HG03342 (cell line): ENCODE measurements at regions not wholly inside any gene's neighbourhood (a gene's known extent, or its start where the extent isn't known, plus 50 kb on each side); places are given as distances from the start of the nearest gene placed in this dataset.

Experiments used
- ATAC-seq: cut with Tn5 transposase; IDR thresholded peaks from one replicate; pipeline ENCODE4 v1.9.1; 2021; ENCODE audit warnings: mild to moderate bottlenecking, moderate library complexity; ENCODE audit not compliant: unreplicated experiment

DNA sequence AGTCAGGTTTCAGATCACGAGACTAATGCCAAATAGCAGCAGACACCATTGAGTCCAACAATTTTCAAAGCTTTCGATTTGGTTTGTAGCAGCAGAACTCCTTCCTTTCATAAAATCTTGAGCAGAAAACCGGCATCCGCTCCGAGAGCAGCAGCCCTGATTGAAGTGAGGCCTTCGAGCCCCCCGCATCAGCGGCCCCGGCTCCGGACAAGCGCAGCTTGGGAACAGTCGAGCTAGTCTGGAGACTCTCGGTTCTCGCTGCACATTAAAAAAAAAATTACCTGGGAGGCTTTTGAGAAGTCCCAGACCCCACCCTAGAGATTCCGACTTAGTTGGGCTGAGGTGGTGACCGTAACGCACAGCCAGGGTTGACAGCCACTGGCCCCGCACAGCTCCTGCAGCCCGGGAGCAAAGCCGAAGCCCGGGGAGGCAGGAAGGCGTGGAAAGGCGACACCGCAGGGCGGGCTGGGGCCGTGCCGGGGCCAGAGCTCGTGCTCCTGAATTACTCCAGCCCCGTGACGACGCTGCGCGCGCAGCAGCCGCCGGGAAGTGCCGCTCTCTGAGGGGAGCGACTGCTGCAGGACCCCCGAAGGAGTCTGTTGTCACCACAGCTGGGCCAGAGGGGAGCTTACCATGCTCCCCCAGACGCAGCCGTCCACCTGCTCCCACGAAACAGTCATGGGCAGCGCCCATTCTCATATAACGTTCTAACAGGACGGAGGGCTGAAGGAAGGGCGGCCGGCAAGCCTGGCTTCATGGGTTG, 57.8 kb downstream of the SPATA19 start:
- ATAC-seq = no peak

DNA sequence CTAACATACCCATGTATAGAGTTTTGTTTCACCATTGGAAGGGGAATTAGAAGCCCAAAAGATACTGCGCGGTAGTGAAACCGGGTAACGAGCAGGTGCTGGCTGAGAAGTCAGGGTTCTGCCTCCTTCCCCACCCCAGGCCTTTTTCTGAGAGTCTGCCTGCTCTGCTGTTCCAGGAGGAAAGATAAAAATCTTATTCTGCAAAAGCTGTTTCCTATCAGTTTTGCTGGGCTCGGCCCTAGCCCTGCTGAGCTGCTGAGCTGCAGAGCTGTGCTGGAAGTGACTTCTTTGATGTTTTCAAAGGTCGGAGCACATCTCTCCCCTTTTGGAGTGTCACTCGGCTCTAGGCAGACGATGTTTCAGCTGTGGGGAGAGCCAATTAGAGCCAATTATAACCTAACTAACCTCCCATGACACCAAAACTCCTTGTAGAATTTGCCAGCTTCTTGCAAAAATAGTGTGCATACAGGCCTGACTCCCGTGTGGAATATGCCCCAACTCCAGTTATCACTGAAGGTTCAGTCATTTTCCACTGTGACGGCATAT, 59.4 kb downstream of the SPATA19 start:
- ATAC-seq = no peak

DNA sequence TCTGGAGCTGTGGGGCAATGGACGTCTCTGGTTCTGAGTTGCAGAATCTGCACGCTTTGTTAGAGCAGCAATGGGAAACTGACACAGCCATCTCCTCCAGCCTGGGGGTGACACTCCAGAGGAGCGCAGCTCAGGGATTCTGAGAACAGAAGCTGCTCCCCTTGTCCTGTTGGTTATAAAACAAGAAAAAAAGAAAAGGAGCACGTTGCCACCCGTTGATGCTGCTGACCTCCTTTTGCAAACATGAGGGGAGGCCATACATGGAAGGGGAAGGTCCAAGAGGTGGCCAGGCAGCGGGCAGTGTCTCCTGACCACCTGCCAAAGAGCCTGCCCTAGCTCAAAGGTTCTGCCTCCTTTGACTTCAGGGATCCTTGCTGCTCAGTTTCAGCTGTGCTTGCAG, 61.0 kb downstream of the SPATA19 start:
- ATAC-seq = no peak

DNA sequence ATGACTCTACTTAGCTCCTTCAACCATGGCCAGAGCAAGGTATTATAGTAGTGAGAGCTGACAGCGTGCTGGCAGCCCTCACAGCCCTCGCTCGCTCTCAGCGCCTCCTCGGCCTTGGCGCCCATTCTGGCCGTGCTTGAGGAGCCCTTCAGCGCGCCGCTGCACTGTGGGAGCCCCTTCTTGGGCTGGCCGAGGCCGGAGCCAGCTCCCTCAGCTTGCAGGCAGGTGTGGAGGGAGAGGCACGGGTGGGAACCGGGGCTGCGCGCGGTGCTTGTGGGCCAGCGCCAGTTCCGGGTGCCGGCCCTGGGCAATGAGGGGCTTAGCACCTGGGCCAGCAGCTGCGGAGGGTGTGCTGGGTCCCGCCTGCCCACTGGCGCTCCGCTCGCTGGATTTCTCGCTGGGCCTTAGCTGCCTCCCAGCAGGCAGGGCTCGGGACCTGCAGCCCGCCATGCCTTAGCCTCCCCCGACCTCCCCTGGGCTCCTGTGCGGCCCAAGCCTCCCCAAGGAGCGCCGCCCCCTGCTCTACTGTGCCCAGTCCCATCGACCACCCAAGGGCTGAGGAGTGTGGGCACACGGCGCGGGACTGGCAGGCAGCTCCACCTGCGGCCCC, 63.1 kb downstream of the SPATA19 start:
- no peak for ATAC-seq

DNA sequence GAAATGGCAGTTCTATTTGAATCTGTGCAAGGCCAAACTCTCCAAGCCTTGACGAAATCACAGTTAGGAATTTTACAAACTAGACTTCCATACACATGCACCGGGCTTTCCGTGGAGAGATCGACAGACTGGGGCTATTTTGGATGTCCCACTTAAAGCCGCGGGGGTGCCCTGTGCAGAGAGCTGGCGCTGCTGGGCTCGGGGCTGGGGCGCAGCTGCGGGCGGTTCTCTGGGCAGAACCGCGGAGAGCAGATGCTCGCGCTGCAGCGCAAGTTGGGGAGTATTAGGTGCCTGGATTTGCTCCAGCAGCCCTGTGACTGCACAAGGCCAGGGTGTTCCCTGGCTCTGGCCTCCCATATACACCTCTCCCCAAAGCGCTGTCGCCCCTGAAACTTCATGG, 67.2 kb downstream of the SPATA19 start:
- ATAC-seq = no peak

GRCh38 chr11:133776671-133777367, 68.5 kb downstream of the SPATA19 start:
- no peak for ATAC-seq

GRCh38 chr11:133762538-133762937, 82.8 kb downstream of the SPATA19 start:
- ATAC-seq = no peak

GRCh38 chr11:133753150-133753549, 92.2 kb downstream of the SPATA19 start:
- no peak for ATAC-seq

- ATAC-seq = no peak
Observed at GRCh38 chr11:133749841-133750240, 95.5 kb downstream of the SPATA19 start.

DNA sequence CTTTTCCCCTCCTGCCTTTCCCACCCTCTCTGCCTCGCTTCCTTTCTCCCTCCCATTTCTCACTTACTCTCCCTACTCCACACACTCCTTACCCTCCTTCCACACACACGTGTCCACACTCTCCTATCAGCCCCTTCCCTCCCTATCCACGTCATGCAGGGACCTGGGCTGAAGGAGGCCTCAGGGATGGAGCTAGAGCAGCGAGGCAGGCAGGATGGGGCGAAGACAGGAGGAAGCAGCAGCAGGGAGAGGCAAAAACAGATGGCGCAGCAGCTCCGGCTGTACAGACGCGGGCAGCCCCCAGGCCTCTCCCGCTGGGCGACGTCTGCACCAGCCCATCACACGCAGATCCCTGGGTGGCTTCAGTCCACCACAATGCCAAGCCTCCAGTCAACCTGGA, 97.9 kb downstream of the SPATA19 start:
- no peak for ATAC-seq

- no peak for ATAC-seq
Observed at GRCh38 chr11:133746663-133747306, 98.5 kb downstream of the SPATA19 start.

DNA sequence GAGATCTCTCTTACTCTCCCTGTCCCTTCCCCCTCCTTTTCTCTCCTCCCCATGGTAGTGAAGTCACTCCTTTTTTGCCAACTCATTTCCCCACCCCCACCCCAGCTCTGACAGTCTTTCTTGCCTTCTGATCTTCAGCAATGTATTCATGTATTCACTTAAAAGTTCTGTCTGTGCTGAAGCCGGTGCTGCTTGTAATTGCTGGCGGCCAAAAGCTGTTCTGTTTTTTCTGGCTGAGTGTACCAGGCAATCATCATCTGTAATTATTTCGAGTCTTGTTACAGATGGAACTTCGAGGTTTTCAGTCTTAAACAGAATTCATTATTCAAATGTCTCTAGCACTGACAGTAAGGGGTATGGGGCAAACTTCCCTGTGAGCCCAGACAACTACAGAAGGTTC, 99.5 kb downstream of the SPATA19 start:
- no peak for ATAC-seq

DNA sequence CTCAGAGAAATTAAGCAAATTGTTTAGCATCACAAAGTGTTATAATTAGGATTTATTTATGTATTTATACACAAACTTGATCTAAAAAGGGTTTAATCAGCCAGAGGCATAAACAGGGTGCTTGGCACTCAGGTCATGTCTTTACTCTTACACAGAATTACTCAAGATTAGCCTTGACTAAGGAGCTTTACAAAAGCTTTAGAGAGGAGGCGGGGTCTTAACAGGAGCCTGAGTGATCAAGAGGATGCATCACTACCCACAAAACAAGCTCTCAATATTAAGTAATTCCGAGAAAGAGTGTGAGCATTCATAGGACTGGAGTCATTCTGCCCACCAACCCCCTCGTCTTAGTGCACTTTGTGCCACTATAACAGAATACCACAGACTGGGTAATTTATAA, 103.0 kb downstream of the SPATA19 start:
- no peak for ATAC-seq

DNA sequence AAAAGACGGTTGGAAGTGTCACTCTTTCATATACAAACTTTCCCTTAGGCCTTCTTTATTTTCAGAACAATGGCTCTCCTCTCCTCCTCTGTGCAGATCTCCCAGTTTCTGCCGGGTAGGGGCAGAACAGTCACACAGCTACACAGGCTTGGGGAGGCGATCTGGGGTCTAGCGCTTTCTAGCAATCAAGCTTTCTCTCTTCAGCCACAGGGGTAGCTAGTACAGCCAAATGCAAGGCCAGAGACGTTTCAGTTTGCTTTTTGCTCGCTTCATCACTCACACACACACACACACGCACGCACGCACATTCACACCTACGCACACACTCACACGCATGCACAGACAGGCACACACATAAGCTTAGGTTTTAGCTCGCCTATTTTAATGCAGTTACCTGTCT, 104.3 kb downstream of the SPATA19 start:
- ATAC-seq = no peak

DNA sequence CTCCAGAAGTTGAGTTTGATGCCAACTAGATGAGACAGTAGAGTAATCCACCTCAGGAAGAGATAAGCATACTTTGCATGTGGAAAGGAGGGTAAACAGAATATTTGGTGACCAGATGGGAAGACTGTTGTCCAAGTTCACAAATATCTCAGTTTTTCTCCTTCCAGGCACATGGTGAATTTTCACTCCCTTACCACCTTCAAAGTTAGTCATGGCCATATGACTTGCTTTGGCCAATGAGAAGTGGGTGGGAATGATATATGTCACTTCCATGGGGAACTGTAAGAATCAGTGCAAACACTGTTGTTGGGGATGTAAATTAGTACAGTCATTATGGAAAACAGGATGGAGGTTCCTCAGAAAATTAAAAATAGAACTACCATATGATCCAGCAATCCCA, 105.8 kb downstream of the SPATA19 start:
- no peak for ATAC-seq

DNA sequence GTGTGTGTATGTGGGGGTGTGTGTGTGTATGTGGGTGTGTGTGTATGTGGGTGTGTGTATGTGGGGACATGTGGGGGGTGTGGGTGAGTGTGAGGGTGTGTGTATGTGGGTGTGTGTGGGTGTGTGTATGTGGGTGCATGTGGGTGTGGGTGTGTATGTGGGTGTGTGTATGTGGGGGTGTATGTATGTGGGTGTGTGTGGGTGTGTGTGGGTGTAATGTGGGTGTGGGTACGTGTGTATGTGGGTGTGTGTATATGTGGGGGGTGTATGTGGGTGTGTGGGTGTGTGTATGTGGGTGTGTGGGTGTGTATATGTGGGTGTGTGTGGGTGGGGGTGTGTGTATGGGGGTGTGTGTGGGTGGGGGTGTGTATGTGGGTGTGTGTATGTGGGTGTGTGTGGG, 106.7 kb downstream of the SPATA19 start:
- no peak for ATAC-seq

- ATAC-seq = no peak
Observed at GRCh38 chr11:133733631-133734030, 111.7 kb downstream of the SPATA19 start.

- no peak for ATAC-seq
Observed at GRCh38 chr11:133732109-133732674, 113.1 kb downstream of the SPATA19 start.

DNA sequence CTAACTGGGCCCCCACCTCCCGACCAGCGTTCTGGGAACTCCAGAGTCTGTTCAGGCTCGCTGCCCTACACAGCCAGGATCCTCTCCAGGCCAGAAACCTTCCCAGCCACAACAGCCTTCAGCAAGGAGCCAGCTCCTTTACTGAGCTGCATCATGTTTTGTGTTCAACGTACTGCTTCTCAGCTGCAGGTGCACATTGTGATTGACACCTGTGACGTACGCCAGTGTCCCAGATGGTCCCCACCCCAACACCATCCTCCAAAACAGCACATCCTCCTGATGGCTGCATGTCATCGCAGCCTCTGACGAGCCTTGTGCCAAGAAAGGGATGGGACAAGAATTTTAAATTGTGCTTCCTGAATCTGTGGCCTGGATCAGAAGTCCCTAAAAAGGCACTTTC, 117.5 kb downstream of the SPATA19 start:
- no peak for ATAC-seq

DNA sequence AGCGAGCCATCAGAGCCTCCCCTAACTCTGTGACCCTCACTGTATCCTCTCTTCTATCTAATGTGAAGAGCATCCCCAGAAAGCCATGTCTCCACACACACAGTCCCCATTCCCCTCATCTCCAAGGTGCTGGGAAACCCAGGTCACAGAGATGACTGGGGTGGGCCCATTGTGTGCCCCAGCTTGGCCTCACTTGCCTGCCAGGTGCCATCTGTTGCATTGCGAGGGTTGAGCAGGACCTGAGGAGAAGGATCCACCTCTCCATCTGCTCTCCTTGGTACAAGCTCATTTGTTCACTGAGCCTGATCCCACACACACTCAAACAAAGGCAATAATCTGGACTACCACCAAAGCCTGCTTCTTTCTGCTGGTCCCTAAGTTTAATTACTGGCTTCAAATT, 118.8 kb downstream of the SPATA19 start:
- no peak for ATAC-seq

GRCh38 chr11:133724116-133724515, 121.2 kb downstream of the SPATA19 start:
- no peak for ATAC-seq
